GM12878 (cell line): ENCODE measurements at regions not wholly inside any gene's neighbourhood (a gene's known extent, or its start where the extent isn't known, plus 50 kb on each side); places are given as distances from the start of the nearest gene placed in this dataset.

ENCODE experiments used
- ATAC-seq: fragments of 200-7000 bp; cut with Tn5 transposase; 3 replicates; pipeline ENCODE4 v1.9.1; 2020; ENCODE audit warnings: mild to moderate bottlenecking, moderate library complexity
- BruUV-seq: library from RNA; stranded (reverse); fragments of 400-500 nt; replicated peaks from 2 replicates; lab custom pipeline; 2021; lab: Mats Ljungman, UMichigan
- CTCF ChIA-PET: fragments of 300-600 bp; sonication (Branson Sonifier 250); formaldehyde crosslinking; extraction: SDS; loops from one replicate; lab custom pipeline; 2021; ENCODE audit warnings: inconsistent platforms; lab: Yijun Ruan, JAX
- POLR2A ChIA-PET: fragments of 350-600 bp; formaldehyde crosslinking; extraction: SDS; loops from one replicate; lab custom pipeline; 2021; ENCODE audit warnings: inconsistent platforms; lab: Charles Lee
- RAD21 ChIA-PET: fragments of 300-600 bp; sonication (Branson Sonifier 250); formaldehyde crosslinking; loops from one replicate; lab custom pipeline; 2023; ENCODE audit warnings: antibody characterized with exemption; ENCODE audit not compliant: unreplicated experiment; lab: Charles Lee
- SMC1A ChIA-PET: fragments of 300-600 bp; sonication (Branson Sonifier 250); formaldehyde crosslinking; loops from one replicate; lab custom pipeline; 2023; ENCODE audit not compliant: unreplicated experiment, uncharacterized antibody; lab: Charles Lee
- DNase-seq: peaks from one replicate; pipeline ENCODE4 v3.0.0-alpha.2; 2011; ENCODE audit warnings: low read depth, low spot score
- FAIRE-seq: peaks from 3 replicates; lab custom pipeline; 2011; peaks lifted over from hg19 to GRCh38; lab: Jason Lieb, UNC
- H2AFZ ChIP-seq: 2 replicates; pipeline ENCODE4 v1.6.0; 2011; ENCODE audit warnings: low read depth, low read length, control low read depth; ENCODE audit not compliant: control insufficient read depth
- H3K27ac ChIP-seq: 2 replicates; pipeline ENCODE4 v1.5.1; 2011; ENCODE audit warnings: control low read depth; ENCODE audit not compliant: control insufficient read depth, insufficient read depth
- H3K27me3 ChIP-seq, 2 experiments: replicated peaks in 1 of 2; 2 replicates each; pipeline versions ENCODE4 v1.6.0 to v1.6.1; 2011; ENCODE audit warnings: low read length in 1 of 2; ENCODE audit not compliant: control insufficient read depth in 2 of 2, insufficient read depth in 2 of 2
- H3K36me3 ChIP-seq, 2 experiments: 2 replicates each; pipeline ENCODE4 v1.5.1; 2011; ENCODE audit warnings: low read length in 1 of 2; ENCODE audit not compliant: control insufficient read depth in 2 of 2, insufficient read depth in 2 of 2
- H3K4me1 ChIP-seq: 2 replicates; pipeline ENCODE4 v1.6.1; 2011; ENCODE audit warnings: mild to moderate bottlenecking, low read length, moderate library complexity, mixed read lengths; ENCODE audit not compliant: control insufficient read depth, insufficient read depth
- H3K4me2 ChIP-seq: 2 replicates; pipeline ENCODE4 v1.6.0; 2011; ENCODE audit warnings: control low read depth; ENCODE audit not compliant: control insufficient read depth, insufficient read depth
- H3K4me3 ChIP-seq: fragments of 200-600 bp; sonication (generic); 2 replicates; pipeline ENCODE4 v1.5.1; 2016
- H3K79me2 ChIP-seq: 2 replicates; pipeline ENCODE4 v1.6.0; 2011; ENCODE audit warnings: low read length; ENCODE audit not compliant: control insufficient read depth, insufficient read depth
- H3K9ac ChIP-seq: 2 replicates; pipeline ENCODE4 v1.8.0; 2011; ENCODE audit warnings: low read length, control low read depth, mixed read lengths; ENCODE audit not compliant: control insufficient read depth, insufficient read depth
- H3K9me3 ChIP-seq: replicated peaks from 3 replicates; pipeline ENCODE4 v1.5.1; 2011; ENCODE audit warnings: mild to moderate bottlenecking, low read length; ENCODE audit not compliant: control insufficient read depth, insufficient read depth
- H4K20me1 ChIP-seq: 2 replicates; pipeline ENCODE4 v1.6.0; 2011; ENCODE audit not compliant: control insufficient read depth, insufficient read depth
- ATF7 ChIP-seq: fragments of 450-650 bp; IDR thresholded peaks from 2 replicates; pipeline ENCODE4 v1.6.1; 2016; ENCODE audit warnings: low read depth, mild to moderate bottlenecking
- CBFB ChIP-seq: IDR thresholded peaks from 2 replicates; pipeline ENCODE4 v1.6.1; 2016; ENCODE audit warnings: antibody characterized with exemption, low read depth
- MYC ChIP-seq: IDR thresholded peaks from 2 replicates; pipeline ENCODE4 v1.6.1; 2011; ENCODE audit warnings: mild to moderate bottlenecking, low read length, moderate library complexity, inconsistent platforms; ENCODE audit not compliant: insufficient read depth, insufficient replicate concordance, insufficient read length, severe bottlenecking
- POLR2AphosphoS2 ChIP-seq: IDR thresholded peaks from 2 replicates; pipeline ENCODE4 v1.6.1; 2011; ENCODE audit warnings: low read depth, mild to moderate bottlenecking, low read length, improper control_type of control experiment, moderate library complexity
- RUNX3 ChIP-seq: IDR thresholded peaks from 2 replicates; pipeline ENCODE4 v1.6.1; 2012; ENCODE audit warnings: low read length, inconsistent platforms
- SIN3A ChIP-seq: IDR thresholded peaks from 2 replicates; pipeline ENCODE4 v1.6.1; 2012; ENCODE audit warnings: low read depth, low read length, improper control_type of control experiment
- SIX5 ChIP-seq: IDR thresholded peaks from 2 replicates; pipeline ENCODE4 v1.6.1; 2011; ENCODE audit warnings: mild to moderate bottlenecking, low read depth, low read length, moderate library complexity; ENCODE audit not compliant: severe bottlenecking
- SMAD1 ChIP-seq: fragments of 450-650 bp; IDR thresholded peaks from 2 replicates; pipeline ENCODE4 v1.6.1; 2018; ENCODE audit warnings: mild to moderate bottlenecking, low read depth; ENCODE audit not compliant: partially characterized antibody
- STAT1 ChIP-seq: fragments of 450-650 bp; conservative IDR thresholded peaks from 2 replicates; pipeline ENCODE4 v1.6.1; 2014; ENCODE audit warnings: antibody characterized with exemption, mild to moderate bottlenecking
- TARDBP ChIP-seq: IDR thresholded peaks from 2 replicates; pipeline ENCODE4 v1.6.1; 2016; ENCODE audit warnings: borderline replicate concordance
- WGBS: methylation state at CpG from one replicate; pipeline ENCODE4 v1.1.6; 2016; ENCODE audit warnings: low lambda C conversion rate; ENCODE audit not compliant: insufficient replicate concordance, insufficient coverage; ENCODE audit errors: missing lambda C conversion rate; 5-methylcytosine and 5-hydroxymethylcytosine counted together
- in situ Hi-C: fragments of 300-500 bp; cut with MboI; formaldehyde crosslinking; loops from 9 replicates; pipeline ENCODE4 v1.14.3; 2018; ENCODE audit warnings: mixed read lengths
- intact Hi-C: fragments of 100-400 bp; cut with micrococcal nuclease; formaldehyde crosslinking; loops from one replicate; pipeline ENCODE4 v1.14.2; 2022; ENCODE audit not compliant: unreplicated experiment
- TF ChIP-seq, protein P1 (sequence below): fragments of 450-650 bp; conservative IDR thresholded peaks from 2 replicates; pipeline ENCODE4 v1.6.1; 2017; ENCODE audit warnings: mild to moderate bottlenecking, moderate library complexity

DNA sequence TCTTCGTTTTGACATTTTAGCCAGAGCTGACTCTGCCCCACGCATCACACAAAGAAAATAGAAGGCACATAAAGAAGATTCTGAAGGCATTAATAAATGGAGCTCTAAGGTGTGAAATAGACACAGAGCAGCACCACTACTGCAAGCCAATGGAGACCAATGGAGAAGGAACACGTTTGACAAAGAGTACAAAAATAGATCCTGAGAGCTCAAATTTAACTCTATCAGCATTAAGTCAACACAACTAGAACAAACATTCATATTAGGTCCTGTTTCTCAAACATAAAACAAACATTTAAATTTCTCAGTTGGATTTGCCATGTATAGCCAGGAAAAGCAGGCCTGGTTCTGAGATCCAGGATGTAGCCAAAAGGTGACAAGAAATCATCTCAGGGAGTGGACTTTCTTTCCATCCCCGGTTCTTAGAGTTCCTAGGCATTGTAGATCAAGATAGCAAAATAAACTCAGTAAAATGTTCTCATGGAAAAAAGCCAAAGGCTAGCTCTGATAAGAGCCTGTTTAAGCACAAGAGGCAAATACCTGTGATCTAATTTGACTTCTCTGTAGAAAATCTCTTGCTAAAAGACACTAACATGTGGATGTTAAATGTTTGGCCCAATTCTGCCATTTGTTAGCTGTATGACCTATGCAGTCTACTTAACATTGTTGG lies 174.2 kb upstream of the VIPR2 start:
- no TSS peak for BruUV-seq
- intact Hi-C loops, result no loop called here

More for the DNA sequence above, 174.2 kb upstream of the VIPR2 start:
- no peaks in the 10 kb centered on the region for H3K4me1 ChIP-seq
- H3K4me2 ChIP-seq, result no peak overlapping the region
- ChIA-PET POLR2A (no interaction called here), SMC1A (no interaction called here), RAD21 (no interaction called here), CTCF (no interaction called here)
- H3K27ac ChIP-seq, result no peak overlapping the region
- H2AFZ ChIP-seq, result no peak overlapping the region
- no peaks in the 10 kb centered on the region for H3K27me3 ChIP-seq
- ATAC-seq (no peak), FAIRE-seq (no peak), DNase-seq (no peak)
- H4K20me1 ChIP-seq, result no peaks in the 10 kb centered on the region
- in situ Hi-C loops, result no loop called here
- TF ChIP-seq SIN3A (no peak), MYC (no peak), SIX5 (no peak), RUNX3 (no peak), CBFB (no peak), SMAD1 (no peak), STAT1 (no peak), POLR2AphosphoS2 (no peak), ATF7 (no peak), TARDBP (no peak)
- TF ChIP-seq, protein P1, sequence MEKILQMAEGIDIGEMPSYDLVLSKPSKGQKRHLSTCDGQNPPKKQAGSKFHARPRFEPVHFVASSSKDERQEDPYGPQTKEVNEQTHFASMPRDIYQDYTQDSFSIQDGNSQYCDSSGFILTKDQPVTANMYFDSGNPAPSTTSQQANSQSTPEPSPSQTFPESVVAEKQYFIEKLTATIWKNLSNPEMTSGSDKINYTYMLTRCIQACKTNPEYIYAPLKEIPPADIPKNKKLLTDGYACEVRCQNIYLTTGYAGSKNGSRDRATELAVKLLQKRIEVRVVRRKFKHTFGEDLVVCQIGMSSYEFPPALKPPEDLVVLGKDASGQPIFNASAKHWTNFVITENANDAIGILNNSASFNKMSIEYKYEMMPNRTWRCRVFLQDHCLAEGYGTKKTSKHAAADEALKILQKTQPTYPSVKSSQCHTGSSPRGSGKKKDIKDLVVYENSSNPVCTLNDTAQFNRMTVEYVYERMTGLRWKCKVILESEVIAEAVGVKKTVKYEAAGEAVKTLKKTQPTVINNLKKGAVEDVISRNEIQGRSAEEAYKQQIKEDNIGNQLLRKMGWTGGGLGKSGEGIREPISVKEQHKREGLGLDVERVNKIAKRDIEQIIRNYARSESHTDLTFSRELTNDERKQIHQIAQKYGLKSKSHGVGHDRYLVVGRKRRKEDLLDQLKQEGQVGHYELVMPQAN, result no peak
- WGBS, result 1% methylated on average over 4 of the region's 4 CpGs
- no peaks in the 10 kb centered on the region for H3K36me3 ChIP-seq
- no peaks in the 10 kb centered on the region for H3K79me2 ChIP-seq
- H3K4me3 ChIP-seq, result no peak overlapping the region
- H3K9me3 ChIP-seq, result no peaks in the 10 kb centered on the region
- no peak overlapping the region for H3K9ac ChIP-seq
